Neural cell (in vitro differentiated cells): ENCODE measurements at regions not wholly inside any gene's neighbourhood (a gene's known extent, or its start where the extent isn't known, plus 50 kb on each side); places are given as distances from the start of the nearest gene placed in this dataset.

ENCODE experiments used
- H2AFZ ChIP-seq: fragments of 200-600, 300-800 bp; sonication (generic), shearing (Covaris generic); 2 replicates; pipeline ENCODE4 v1.6.0; 2014; ENCODE audit warnings: low read depth, mild to moderate bottlenecking, antibody characterized with exemption, low read length, moderate library complexity
- H3F3A ChIP-seq: fragments of 200-600 bp; shearing (Covaris generic); 2 replicates; pipeline ENCODE4 v1.6.1; 2016; ENCODE audit warnings: mild to moderate bottlenecking, moderate library complexity, mixed read lengths, antibody characterized with exemption, low read length; ENCODE audit not compliant: insufficient read depth, poor library complexity, severe bottlenecking
- H3K27ac ChIP-seq: fragments of 200-600, 300-800 bp; sonication (generic), shearing (Covaris generic); 2 replicates; pipeline ENCODE4 v1.5.1; 2014; ENCODE audit warnings: mild to moderate bottlenecking, low read length, moderate library complexity
- H3K27me3 ChIP-seq: fragments of 300-800, 200-600 bp; sonication (generic), shearing (Covaris generic); 2 replicates; pipeline ENCODE4 v1.6.0; 2014; ENCODE audit warnings: mild to moderate bottlenecking, low read depth, low read length, moderate library complexity; ENCODE audit not compliant: insufficient read depth
- H3K36me3 ChIP-seq: fragments of 300-800, 200-600 bp; sonication (generic), shearing (Covaris generic); 2 replicates; pipeline ENCODE4 v1.5.1; 2014; ENCODE audit warnings: mild to moderate bottlenecking, antibody characterized with exemption, low read length, moderate library complexity; ENCODE audit not compliant: insufficient read depth
- H3K4me2 ChIP-seq: fragments of 300-800, 200-600 bp; sonication (generic), shearing (Covaris generic); 2 replicates; pipeline ENCODE4 v1.6.0; 2014; ENCODE audit warnings: mild to moderate bottlenecking, low read length
- H3K4me3 ChIP-seq: fragments of 300-800, 200-600 bp; sonication (generic), shearing (Covaris generic); 2 replicates; pipeline ENCODE4 v1.5.1; 2014; ENCODE audit warnings: mild to moderate bottlenecking, low read length, moderate library complexity
- H3K79me2 ChIP-seq: fragments of 200-600 bp; shearing (Covaris generic); replicated peaks from 2 replicates; pipeline ENCODE4 v1.6.0; 2014; ENCODE audit warnings: mild to moderate bottlenecking, low read length, moderate library complexity; ENCODE audit not compliant: insufficient read depth
- H3K9ac ChIP-seq: fragments of 300-800, 200-600 bp; sonication (generic), shearing (Covaris generic); 2 replicates; pipeline ENCODE4 v1.6.1; 2016; ENCODE audit warnings: mild to moderate bottlenecking, low read length, mixed read lengths
- H3K9me2 ChIP-seq: fragments of 200-600 bp; shearing (Covaris generic); 2 replicates; pipeline ENCODE4 v1.6.1; 2016; ENCODE audit warnings: mild to moderate bottlenecking, low read length, mixed read lengths; ENCODE audit not compliant: insufficient read depth
- H3K9me3 ChIP-seq: fragments of 200-600, 300-800 bp; sonication (generic), shearing (Covaris generic); 2 replicates; pipeline ENCODE4 v1.6.1; 2016; ENCODE audit warnings: mild to moderate bottlenecking, mixed run types, low read length, moderate library complexity, mixed read lengths
- H4K20me1 ChIP-seq: fragments of 200-600 bp; shearing (Covaris generic); 2 replicates; pipeline ENCODE4 v1.6.1; 2016; ENCODE audit warnings: mild to moderate bottlenecking, mixed run types; ENCODE audit not compliant: insufficient read depth
- EP300 ChIP-seq: fragments of 450-650 bp; conservative IDR thresholded peaks from 2 replicates; pipeline ENCODE4 v1.6.1; 2014; ENCODE audit warnings: antibody characterized with exemption, mild to moderate bottlenecking, moderate library complexity; ENCODE audit not compliant: poor library complexity, severe bottlenecking
- EZH2 ChIP-seq: fragments of 200-600, 300-800 bp; shearing (Covaris generic), sonication (generic); IDR thresholded peaks from 2 replicates; pipeline ENCODE4 v1.6.1; 2014; ENCODE audit warnings: antibody characterized with exemption, low read length, borderline replicate concordance, mild to moderate bottlenecking; ENCODE audit not compliant: insufficient read depth, poor library complexity, severe bottlenecking
- MXI1 ChIP-seq: fragments of 450-650 bp; conservative IDR thresholded peaks from 2 replicates; pipeline ENCODE4 v1.6.1; 2014; ENCODE audit warnings: antibody characterized with exemption, mild to moderate bottlenecking; ENCODE audit not compliant: poor library complexity, severe bottlenecking
- POLR2AphosphoS5 ChIP-seq: IDR thresholded peaks from 2 replicates; pipeline ENCODE4 v1.6.1; 2012
- RAD21 ChIP-seq: fragments of 450-650 bp; conservative IDR thresholded peaks from 2 replicates; pipeline ENCODE4 v1.6.1; 2014; ENCODE audit warnings: antibody characterized with exemption, mild to moderate bottlenecking, moderate library complexity
- SMC3 ChIP-seq: fragments of 450-650 bp; conservative IDR thresholded peaks from 2 replicates; pipeline ENCODE4 v1.6.1; 2014; ENCODE audit warnings: antibody characterized with exemption, mild to moderate bottlenecking, moderate library complexity; ENCODE audit not compliant: poor library complexity
- TAF1 ChIP-seq: IDR thresholded peaks from 2 replicates; pipeline ENCODE4 v1.6.1; 2012; ENCODE audit warnings: low read depth
- TF ChIP-seq, protein P1 (sequence below): IDR thresholded peaks from 2 replicates; pipeline ENCODE4 v1.6.1; 2012; ENCODE audit warnings: borderline replicate concordance
- TF ChIP-seq, protein P2 (sequence below): fragments of 450-650 bp; IDR thresholded peaks from 2 replicates; pipeline ENCODE4 v1.5.1; 2014; ENCODE audit warnings: antibody characterized with exemption, mild to moderate bottlenecking, moderate library complexity; ENCODE audit not compliant: poor library complexity, severe bottlenecking

DNA sequence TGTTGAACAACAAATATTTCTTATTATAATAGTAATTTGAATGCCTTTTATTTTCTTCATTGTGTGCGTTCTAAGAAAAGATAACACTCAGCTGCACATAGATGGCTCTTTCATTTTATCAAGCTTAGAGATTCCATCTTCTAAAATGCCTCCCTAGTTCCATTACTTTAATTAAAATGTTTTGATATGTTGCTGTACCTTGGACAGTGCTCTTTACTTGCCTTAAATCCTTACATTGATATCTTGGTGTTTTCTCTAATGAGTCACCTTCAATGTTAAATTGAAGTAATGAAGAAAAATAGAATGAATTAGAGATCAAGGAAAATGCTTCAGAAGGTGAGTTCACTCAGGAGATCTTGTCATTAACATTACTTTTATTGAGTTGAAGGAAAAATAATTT, 1672.4 kb upstream of the AGA start:
- no peak overlapping the region for H3K9ac ChIP-seq
- no peaks in the 10 kb centered on the region for H3K36me3 ChIP-seq
- H3K9me3 ChIP-seq: no peaks in the 10 kb centered on the region
- no peak overlapping the region for H3K27ac ChIP-seq
- H3K4me3 ChIP-seq: no peak overlapping the region
- no peak overlapping the region for H2AFZ ChIP-seq
- no peaks in the 10 kb centered on the region for H3K79me2 ChIP-seq
- no peaks in the 10 kb centered on the region for H3F3A ChIP-seq
- no peaks in the 10 kb centered on the region for H4K20me1 ChIP-seq
- TF ChIP-seq EZH2 (no peak), SMC3 (no peak), MXI1 (no peak), TAF1 (no peak), RAD21 (no peak), POLR2AphosphoS5 (no peak), EP300 (no peak)
- TF ChIP-seq, protein P1, sequence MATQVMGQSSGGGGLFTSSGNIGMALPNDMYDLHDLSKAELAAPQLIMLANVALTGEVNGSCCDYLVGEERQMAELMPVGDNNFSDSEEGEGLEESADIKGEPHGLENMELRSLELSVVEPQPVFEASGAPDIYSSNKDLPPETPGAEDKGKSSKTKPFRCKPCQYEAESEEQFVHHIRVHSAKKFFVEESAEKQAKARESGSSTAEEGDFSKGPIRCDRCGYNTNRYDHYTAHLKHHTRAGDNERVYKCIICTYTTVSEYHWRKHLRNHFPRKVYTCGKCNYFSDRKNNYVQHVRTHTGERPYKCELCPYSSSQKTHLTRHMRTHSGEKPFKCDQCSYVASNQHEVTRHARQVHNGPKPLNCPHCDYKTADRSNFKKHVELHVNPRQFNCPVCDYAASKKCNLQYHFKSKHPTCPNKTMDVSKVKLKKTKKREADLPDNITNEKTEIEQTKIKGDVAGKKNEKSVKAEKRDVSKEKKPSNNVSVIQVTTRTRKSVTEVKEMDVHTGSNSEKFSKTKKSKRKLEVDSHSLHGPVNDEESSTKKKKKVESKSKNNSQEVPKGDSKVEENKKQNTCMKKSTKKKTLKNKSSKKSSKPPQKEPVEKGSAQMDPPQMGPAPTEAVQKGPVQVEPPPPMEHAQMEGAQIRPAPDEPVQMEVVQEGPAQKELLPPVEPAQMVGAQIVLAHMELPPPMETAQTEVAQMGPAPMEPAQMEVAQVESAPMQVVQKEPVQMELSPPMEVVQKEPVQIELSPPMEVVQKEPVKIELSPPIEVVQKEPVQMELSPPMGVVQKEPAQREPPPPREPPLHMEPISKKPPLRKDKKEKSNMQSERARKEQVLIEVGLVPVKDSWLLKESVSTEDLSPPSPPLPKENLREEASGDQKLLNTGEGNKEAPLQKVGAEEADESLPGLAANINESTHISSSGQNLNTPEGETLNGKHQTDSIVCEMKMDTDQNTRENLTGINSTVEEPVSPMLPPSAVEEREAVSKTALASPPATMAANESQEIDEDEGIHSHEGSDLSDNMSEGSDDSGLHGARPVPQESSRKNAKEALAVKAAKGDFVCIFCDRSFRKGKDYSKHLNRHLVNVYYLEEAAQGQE: no peak
- TF ChIP-seq, protein P2, sequence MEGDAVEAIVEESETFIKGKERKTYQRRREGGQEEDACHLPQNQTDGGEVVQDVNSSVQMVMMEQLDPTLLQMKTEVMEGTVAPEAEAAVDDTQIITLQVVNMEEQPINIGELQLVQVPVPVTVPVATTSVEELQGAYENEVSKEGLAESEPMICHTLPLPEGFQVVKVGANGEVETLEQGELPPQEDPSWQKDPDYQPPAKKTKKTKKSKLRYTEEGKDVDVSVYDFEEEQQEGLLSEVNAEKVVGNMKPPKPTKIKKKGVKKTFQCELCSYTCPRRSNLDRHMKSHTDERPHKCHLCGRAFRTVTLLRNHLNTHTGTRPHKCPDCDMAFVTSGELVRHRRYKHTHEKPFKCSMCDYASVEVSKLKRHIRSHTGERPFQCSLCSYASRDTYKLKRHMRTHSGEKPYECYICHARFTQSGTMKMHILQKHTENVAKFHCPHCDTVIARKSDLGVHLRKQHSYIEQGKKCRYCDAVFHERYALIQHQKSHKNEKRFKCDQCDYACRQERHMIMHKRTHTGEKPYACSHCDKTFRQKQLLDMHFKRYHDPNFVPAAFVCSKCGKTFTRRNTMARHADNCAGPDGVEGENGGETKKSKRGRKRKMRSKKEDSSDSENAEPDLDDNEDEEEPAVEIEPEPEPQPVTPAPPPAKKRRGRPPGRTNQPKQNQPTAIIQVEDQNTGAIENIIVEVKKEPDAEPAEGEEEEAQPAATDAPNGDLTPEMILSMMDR: no peak
- no peak overlapping the region for H3K4me2 ChIP-seq
- H3K27me3 ChIP-seq: no peaks in the 10 kb centered on the region
- no peaks in the 10 kb centered on the region for H3K9me2 ChIP-seq

DNA sequence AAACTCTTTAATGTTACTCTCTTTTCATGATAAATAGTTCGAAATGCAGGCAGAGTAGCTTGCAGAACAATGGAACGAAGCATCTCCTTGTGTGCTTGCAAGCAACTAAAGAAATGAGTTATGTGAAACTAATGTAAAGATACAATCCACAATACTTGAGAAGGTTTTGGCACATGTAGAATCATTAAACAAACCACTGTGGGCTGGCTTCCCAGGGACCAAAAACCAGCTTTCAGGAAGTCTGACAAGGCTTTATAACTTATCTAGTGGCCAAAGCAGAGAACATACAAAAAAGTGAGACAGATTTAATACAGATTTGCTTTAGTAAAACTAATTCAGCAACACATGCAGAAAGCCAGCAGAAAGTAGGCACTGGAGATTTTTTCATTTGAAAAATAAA, 1673.8 kb upstream of the AGA start:
- Histone ChIP-seq H3K4me2 (no peak overlapping the region), H3K9ac (no peak overlapping the region), H3K36me3 (no peaks in the 10 kb centered on the region), H4K20me1 (no peaks in the 10 kb centered on the region), H3K9me3 (no peaks in the 10 kb centered on the region), H3K27me3 (no peaks in the 10 kb centered on the region), H3K9me2 (no peaks in the 10 kb centered on the region), H3K27ac (no peak overlapping the region), H3F3A (no peaks in the 10 kb centered on the region), H3K4me3 (no peak overlapping the region), H3K79me2 (no peaks in the 10 kb centered on the region), H2AFZ (no peak overlapping the region)
- TF ChIP-seq EP300 (no peak), POLR2AphosphoS5 (no peak), MXI1 (no peak), SMC3 (no peak)

DNA sequence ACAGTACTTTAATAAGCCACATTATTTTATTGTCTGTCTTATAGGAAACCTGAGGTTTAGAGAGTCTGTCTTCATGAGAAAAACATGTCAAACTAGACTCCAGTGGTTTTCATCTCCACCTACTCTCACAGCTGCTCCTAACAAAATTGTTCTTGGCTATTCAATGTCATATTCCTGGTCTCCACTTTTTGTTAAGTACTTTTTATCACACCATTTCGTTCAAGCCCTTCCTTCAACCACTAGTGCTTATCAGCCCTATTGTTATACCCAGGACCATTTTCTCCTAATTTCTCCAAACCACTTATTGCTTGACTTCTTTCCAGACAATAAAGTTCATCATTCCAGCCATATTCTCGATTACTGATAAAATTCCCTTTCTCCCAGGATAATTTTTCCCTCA, 1674.3 kb upstream of the AGA start:
- Histone ChIP-seq H3K27ac (no peak overlapping the region), H2AFZ (no peak overlapping the region), H3K27me3 (no peaks in the 10 kb centered on the region), H3K4me3 (no peak overlapping the region), H3F3A (no peaks in the 10 kb centered on the region), H3K9me2 (no peaks in the 10 kb centered on the region), H3K36me3 (no peaks in the 10 kb centered on the region), H3K9ac (no peak overlapping the region), H4K20me1 (no peaks in the 10 kb centered on the region), H3K79me2 (no peaks in the 10 kb centered on the region), H3K4me2 (no peak overlapping the region), H3K9me3 (no peaks in the 10 kb centered on the region)
- TF ChIP-seq EZH2 (no peak), EP300 (no peak), SMC3 (no peak), POLR2AphosphoS5 (no peak), MXI1 (no peak), RAD21 (no peak)
- TF ChIP-seq, protein P2: no peak
